Aorta (tissue), 5 donors: ENCODE measurements at regions not wholly inside any gene's neighbourhood (a gene's known extent, or its start where the extent isn't known, plus 50 kb on each side); places are given as distances from the start of the nearest gene placed in this dataset.
"Not testable (repeated sequence)": the region's sequence is repeated elsewhere in the genome, so short reads cannot be mapped to it uniquely, and the experiment has no call there.

Source experiments
- ATAC-seq: fragments of 200-7000 bp; cut with Tn5 transposase; one replicate; pipeline ENCODE4 v1.9.1; 2022; ENCODE audit warnings: moderate library complexity; ENCODE audit not compliant: low FRiP score
- DNase-seq, 2 donors: peaks; one replicate each; pipeline ENCODE4 v3.0.0-alpha.2; 2020
- H3K27ac ChIP-seq, 2 donors: one replicate each; pipeline ENCODE4 v1.5.1; 2013; ENCODE audit warnings: low read length in 2 of 2, mild to moderate bottlenecking in 2 of 2, moderate library complexity in 2 of 2, control low read depth in 1 of 2, inconsistent platforms in 1 of 2, low read depth in 1 of 2
- H3K27me3 ChIP-seq, 2 donors: one replicate each; pipeline ENCODE4 v1.6.1; 2013; ENCODE audit warnings: control low read depth in 1 of 2, low read length in 1 of 2, mild to moderate bottlenecking in 1 of 2, moderate library complexity in 1 of 2; ENCODE audit not compliant: insufficient read depth in 2 of 2, control insufficient read depth in 1 of 2
- H3K36me3 ChIP-seq, 2 donors: one replicate each; pipeline ENCODE4 v1.6.1; 2013; ENCODE audit warnings: control low read depth in 1 of 2, low read length in 1 of 2, mild to moderate bottlenecking in 1 of 2; ENCODE audit not compliant: insufficient read depth in 2 of 2, control insufficient read depth in 1 of 2
- H3K4me1 ChIP-seq, 2 donors: one replicate each; pipeline ENCODE4 v1.6.1; 2013; ENCODE audit warnings: low read length in 2 of 2, control low read depth in 1 of 2, mild to moderate bottlenecking in 1 of 2, moderate library complexity in 1 of 2; ENCODE audit not compliant: insufficient read depth in 2 of 2, control insufficient read depth in 1 of 2
- H3K4me3 ChIP-seq, 2 donors: one replicate each; pipeline ENCODE4 v1.5.1; 2013; ENCODE audit warnings: low read length in 2 of 2, control low read depth in 1 of 2, mild to moderate bottlenecking in 1 of 2
- H3K9me3 ChIP-seq: one replicate; pipeline ENCODE4 v1.6.1; 2013; ENCODE audit warnings: mild to moderate bottlenecking, low read length; ENCODE audit not compliant: control insufficient read depth
- WGBS, 2 donors: extraction: QIAGEN DNeasy Blood & Tissue Kit; methylation state at CpG; one replicate each; pipeline ENCODE4 v1.1.7; 2013; 5-methylcytosine and 5-hydroxymethylcytosine counted together
- intact Hi-C, 2 donors: fragments of 100-400 bp; cut with DNase I; formaldehyde crosslinking; loops; one replicate each; pipeline versions ENCODE4 v1.14.2 to v1.15.0; 2022
- donor health status: healthy with polysubstance abuse.
- donor health status: Bipolar disorder and iron deficiency.
- donor health status: DM: no; HTN: no; CAD: no.
- donor health status: DM: no; HTN: no; CAD: no.
- donor health status: DM: yes; HTN: yes; CAD: no.

GRCh38 chr3:72613871-72614270 lies 234.4 kb downstream of the SHQ1 start:
- Histone ChIP-seq H3K4me3 (no peak overlapping the region), H3K36me3 (no peaks in the 10 kb centered on the region), H3K4me1 (no peaks in the 10 kb centered on the region), H3K27ac (no peak overlapping the region), H3K9me3 (peaks cover 2% of the 10 kb centered on the region), H3K27me3 (no peaks in the 10 kb centered on the region)
- DNase-seq (no peak), ATAC-seq (no peak)
- intact Hi-C loops: no loop called here
- 98 to 100% methylated on average over 1 of the region's 1 CpG for WGBS, 2 donors

GRCh38 chr3:72609114-72609513 lies 239.1 kb downstream of the SHQ1 start:
- intact Hi-C loops: not testable (repeated sequence)
- WGBS, 2 donors: 97 to 98% methylated on average over 5 of the region's 5 CpGs

GRCh38 chr3:72606005-72606800 lies 242.0 kb downstream of the SHQ1 start:
- Histone ChIP-seq H3K4me1 (no peaks in the 10 kb centered on the region), H3K27ac (no peak overlapping the region), H3K9me3 (no peaks in the 10 kb centered on the region), H3K4me3 (no peak overlapping the region), H3K27me3 (no peaks in the 10 kb centered on the region), H3K36me3 (no peaks in the 10 kb centered on the region)
- DNase-seq (no peak), ATAC-seq (no peak)
- intact Hi-C loops: no loop called here
- 93 to 95% methylated on average over 6 of the region's 6 CpGs for WGBS, 2 donors

More at GRCh38 chr3:72609114-72609513, 239.1 kb downstream of the SHQ1 start:
- not testable (repeated sequence) for ATAC-seq, H3K4me3 ChIP-seq, H3K27me3 ChIP-seq, DNase-seq, H3K27ac ChIP-seq, H3K36me3 ChIP-seq, H3K9me3 ChIP-seq, H3K4me1 ChIP-seq

- WGBS, 2 donors: 42 to 44% methylated on average over 3 of the region's 3 CpGs
- Histone ChIP-seq H3K4me3 (no peak overlapping the region), H3K9me3 (no peaks in the 10 kb centered on the region), H3K4me1 (no peaks in the 10 kb centered on the region), H3K27me3 (no peaks in the 10 kb centered on the region), H3K27ac (no peak overlapping the region), H3K36me3 (no peaks in the 10 kb centered on the region)
- no peak for ATAC-seq
- DNase-seq: no peak
- intact Hi-C loops: no loop called here
Measured at GRCh38 chr3:72604328-72604727, 243.9 kb downstream of the SHQ1 start.

GRCh38 chr3:72601983-72602750 lies 246.1 kb downstream of the SHQ1 start:
- H3K9me3 ChIP-seq: no peaks in the 10 kb centered on the region
- H3K27ac ChIP-seq: no peak overlapping the region
- H3K27me3 ChIP-seq: no peaks in the 10 kb centered on the region
- DNase-seq (no peak), ATAC-seq (no peak)
- no peak overlapping the region for H3K4me3 ChIP-seq
- H3K4me1 ChIP-seq: no peaks in the 10 kb centered on the region
- 87 to 89% methylated on average over 4 of the region's 4 CpGs for WGBS, 2 donors
- intact Hi-C loops: no loop called here
- H3K36me3 ChIP-seq: no peaks in the 10 kb centered on the region

GRCh38 chr3:72601060-72601459 lies 247.2 kb downstream of the SHQ1 start:
- no peak for ATAC-seq
- H3K4me1 ChIP-seq: no peaks in the 10 kb centered on the region
- H3K4me3 ChIP-seq: no peak overlapping the region
- DNase-seq: no peak
- H3K27me3 ChIP-seq: no peaks in the 10 kb centered on the region
- no peaks in the 10 kb centered on the region for H3K36me3 ChIP-seq
- no peak overlapping the region for H3K27ac ChIP-seq
- 88 to 97% methylated on average over 5 of the region's 5 CpGs for WGBS, 2 donors
- intact Hi-C loops: no loop called here
- no peaks in the 10 kb centered on the region for H3K9me3 ChIP-seq

- no peak overlapping the region for H3K4me3 ChIP-seq
- H3K27me3 ChIP-seq: no peaks in the 10 kb centered on the region
- H3K36me3 ChIP-seq: no peaks in the 10 kb centered on the region
- no peak for ATAC-seq
- DNase-seq: no peak
- 27 to 33% methylated on average over 5 of the region's 5 CpGs for WGBS, 2 donors
- H3K27ac ChIP-seq: no peak overlapping the region
- no peaks in the 10 kb centered on the region for H3K9me3 ChIP-seq
- intact Hi-C loops: no loop called here
- no peaks in the 10 kb centered on the region for H3K4me1 ChIP-seq
Measured at GRCh38 chr3:72597756-72598195, 250.5 kb downstream of the SHQ1 start.

GRCh38 chr3:72597043-72597442 lies 251.2 kb downstream of the SHQ1 start:
- Histone ChIP-seq H3K36me3 (no peaks in the 10 kb centered on the region), H3K4me3 (no peak overlapping the region), H3K9me3 (no peaks in the 10 kb centered on the region), H3K27ac (no peak overlapping the region), H3K27me3 (no peaks in the 10 kb centered on the region), H3K4me1 (peaks cover 0 to 2% of the 10 kb centered on the region in 2 donors)
- intact Hi-C loops: no loop called here
- ATAC-seq (no peak), DNase-seq (no peak)
